ENCODE measurements at regions not wholly inside any gene's neighbourhood (a gene's known extent, or its start where the extent isn't known, plus 50 kb on each side); places are given as distances from the start of the nearest gene placed in this dataset.
"Not testable (repeated sequence)": the region's sequence is repeated elsewhere in the genome, so short reads cannot be mapped to it uniquely, and the experiment has no call there.

DNA sequence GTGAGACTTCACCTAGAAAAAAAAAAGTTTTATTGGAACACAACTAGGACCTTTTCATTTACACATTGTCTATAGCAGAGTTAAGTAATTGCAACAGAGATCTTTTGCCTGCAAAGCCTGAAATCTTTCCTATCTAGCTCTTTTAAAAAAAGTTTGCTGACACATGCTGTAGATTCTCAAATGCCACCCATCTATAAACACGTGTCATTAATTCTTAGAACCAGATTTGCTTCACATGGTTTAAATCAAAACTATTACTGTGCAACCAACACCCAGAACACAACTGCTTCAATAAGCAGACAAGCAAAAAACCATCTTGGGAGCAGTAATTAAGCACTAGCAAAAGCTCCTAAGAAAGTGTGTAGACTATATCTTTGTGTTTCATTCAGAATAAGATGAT lies 55.0 kb downstream of the OXSM start:
- no peak for DNase-seq

GRCh38 chr3:25846282-25846681 lies 56.4 kb downstream of the OXSM start:
- DNase-seq, result no peak

GRCh38 chr3:25849091-25849490 lies 59.2 kb downstream of the OXSM start:
- no peak for DNase-seq

DNA sequence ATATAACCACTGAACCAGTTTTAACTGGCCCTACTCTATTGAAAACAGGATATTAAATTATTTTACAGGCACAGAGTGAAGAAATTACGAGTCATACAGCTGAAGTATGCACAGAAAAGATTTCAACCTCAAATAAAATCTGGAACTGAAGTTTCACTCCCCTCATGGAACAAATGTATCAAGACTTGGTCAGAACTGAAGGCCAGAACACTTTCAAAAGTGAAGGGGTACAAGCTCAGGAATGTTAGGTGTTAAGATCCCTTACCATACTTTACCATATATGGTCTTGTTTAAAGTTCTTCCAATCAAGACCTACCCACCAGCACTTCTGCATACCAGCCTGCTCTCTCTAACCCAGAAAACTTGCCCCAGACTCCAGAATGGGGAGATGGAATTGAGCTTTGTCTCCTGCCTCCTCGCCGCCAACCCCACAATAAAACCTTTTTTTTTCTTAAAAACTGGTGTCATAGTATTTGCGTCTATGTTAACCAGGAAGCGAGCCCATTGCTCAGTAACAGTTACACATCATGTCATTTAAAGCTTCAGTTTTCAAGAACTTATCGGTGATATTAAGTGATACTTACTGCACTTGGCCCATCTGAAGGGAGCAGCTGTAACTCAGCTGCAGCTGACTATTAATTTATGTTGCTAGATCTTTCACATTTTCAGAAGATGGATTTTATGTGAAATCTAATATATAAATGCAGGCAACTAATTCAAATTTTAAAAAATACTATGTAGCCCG lies 59.9 kb downstream of the OXSM start:
- no peak for DNase-seq

GRCh38 chr3:25851693-25852259 lies 61.9 kb downstream of the OXSM start:
- DNase-seq, result not testable (repeated sequence)

- DNase-seq, result no peak
Observed at GRCh38 chr3:25854214-25854613, 64.3 kb downstream of the OXSM start.

DNA sequence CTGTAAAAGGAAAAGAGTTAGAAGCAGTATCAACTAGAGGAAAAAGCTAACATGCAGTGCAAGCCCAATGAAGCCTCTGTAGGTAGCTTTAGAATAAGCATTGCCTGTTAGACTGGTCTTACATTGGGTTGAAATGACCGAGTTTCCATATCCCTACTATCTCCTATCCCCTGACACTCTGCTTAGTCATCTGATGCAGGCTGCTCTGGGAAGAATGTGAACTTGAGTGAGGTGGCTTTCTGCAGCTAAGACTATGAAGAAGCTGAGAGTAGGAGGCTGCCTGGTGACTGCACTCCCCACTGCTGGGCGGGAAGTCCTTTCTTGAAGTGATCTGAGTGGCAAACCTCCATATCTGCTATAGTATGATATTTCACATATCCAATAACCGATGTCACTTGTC lies 64.7 kb downstream of the OXSM start:
- DNase-seq, result no peak

DNA sequence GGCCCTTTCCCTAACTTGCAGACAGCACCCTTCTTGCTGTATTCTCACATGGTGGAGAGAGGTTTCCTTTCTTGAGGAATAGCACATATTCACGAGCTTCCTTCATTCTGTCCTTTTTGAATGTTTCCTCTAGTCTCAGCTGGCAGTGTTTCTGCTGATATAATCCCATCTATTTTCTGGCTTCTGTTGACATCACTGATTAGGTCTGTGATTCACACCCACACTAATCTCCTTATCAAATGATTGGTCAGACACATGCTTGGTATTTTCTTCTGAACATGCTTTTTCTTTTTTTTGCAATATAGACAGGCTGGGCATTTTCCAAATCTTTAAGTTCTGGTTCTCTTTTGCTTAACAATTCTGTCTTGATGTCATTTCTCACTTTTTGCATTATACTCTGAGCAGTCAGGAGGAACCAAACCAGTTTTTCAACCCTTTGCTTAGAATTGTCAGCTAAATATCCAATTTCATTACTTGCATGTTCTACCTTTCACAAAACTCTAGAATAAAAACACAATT lies 65.4 kb downstream of the OXSM start:
- DNase-seq, result no peak

DNA sequence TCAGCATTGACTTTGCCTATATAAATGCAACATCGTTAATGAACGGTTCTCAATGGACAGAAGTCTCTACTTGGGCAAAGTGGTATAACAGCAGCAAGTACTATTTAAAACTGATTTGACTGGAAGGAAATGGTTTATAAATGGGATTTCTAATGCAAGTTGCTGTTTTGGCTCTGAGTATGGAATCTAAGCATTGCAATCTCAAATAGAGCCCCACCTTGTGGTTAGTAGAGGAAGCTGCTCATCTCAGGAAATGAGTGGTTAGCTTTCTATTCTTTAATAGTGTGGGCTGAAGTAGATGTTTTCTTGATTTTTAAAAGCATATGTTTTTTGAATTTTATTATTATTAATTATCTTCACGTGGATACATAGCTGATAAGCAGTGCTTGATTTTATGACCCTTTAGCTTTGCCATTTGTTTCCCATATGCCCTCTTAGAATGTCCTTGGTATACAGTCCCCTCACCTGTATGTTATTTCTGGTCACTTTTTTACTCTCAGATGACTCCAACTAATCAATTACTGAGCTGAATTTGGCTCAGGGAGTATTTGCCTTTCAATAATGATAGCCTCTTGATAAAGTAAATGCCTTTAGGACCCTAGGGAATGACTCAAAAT lies 67.1 kb downstream of the OXSM start:
- no peak for DNase-seq

DNA sequence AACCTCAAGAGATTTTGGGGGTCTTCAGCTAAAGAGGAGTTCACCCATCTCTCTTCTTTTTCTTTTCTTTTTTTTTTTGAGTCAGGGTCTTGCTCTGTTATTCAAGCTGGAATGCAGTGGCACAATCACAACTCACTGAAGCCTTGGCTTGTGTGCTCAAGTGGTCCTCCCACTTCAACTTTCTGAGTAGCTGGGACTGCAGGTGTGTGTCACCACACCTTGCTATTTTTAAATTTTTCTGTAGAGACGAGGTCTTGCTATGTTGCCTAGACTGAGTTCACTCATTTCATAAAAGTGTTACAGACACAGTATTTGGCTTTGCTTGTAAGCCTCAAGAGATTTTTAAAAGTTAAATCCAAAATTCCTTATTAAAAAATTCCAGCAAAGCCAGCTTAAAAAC lies 71.7 kb downstream of the OXSM start:
- no peak for DNase-seq

DNA sequence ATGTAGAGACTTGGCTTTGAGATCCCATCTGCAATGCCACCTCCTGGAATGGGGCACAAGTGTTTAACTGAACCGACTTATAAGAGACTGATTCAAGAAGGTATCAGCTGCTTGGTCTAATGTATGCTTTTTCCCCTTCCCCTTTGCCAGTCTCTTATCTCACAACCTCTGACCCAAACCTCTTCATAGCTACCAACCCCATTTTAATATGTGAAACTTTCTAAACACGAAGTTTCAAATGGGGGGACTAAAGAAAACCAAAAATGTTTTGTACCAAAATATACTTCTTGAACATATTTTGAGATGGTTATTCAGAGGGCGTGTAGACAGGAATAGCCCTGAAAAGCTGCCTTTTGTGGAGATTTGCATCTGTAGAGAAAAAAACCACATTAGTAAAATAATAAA lies 73.1 kb downstream of the OXSM start:
- DNase-seq, result no peak

DNA sequence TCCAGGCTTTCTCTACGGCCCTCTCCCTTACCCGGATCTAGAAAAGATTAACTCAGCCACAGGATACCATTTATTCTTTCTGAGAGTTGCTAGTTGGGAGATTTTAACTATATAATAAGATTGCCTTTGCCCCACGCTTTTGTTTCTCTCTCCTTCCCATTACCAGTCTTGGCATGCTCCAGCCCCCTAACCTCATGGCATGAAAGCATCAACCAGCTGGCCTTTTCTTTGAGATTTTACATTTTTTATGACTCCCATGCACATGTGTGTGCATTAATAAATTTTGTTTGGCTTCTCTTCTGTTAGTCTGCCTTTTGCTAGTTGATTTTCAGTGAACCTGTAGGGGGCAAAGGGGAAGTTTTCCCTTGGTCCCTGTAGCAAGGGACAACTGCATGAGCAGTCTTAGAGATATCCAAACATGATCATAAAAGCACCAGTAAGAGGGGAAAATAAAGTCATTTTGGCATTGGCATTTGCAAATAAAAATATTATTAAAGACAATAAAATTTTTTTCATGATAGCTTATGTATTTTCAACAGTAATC lies 73.6 kb downstream of the OXSM start:
- no peak for DNase-seq

- DNase-seq, result no peak
Observed at GRCh38 chr3:25870452-25870851, 80.6 kb downstream of the OXSM start.

- no peak for DNase-seq
Observed at GRCh38 chr3:25872200-25872877, 82.4 kb downstream of the OXSM start.

DNA sequence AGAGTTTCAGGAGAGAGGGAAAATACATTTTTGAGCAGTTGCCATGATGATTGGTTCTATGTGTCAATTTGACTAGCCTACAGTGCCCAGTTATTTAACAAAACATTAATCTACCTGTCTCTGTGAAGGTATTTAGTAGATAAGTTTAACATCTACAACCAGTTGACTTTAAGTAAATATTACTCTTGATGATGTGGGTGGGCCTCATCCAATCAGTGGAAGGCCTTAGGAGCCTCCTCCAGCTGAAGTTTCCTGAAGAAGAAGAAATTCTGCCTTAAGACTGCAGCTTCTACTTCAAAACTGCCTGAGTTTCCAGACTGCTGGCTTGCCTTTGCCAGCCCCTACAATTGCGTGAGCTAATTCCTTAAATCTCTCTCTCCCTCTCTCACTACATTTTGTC lies 93.6 kb downstream of the OXSM start:
- DNase-seq, result no peak

DNA sequence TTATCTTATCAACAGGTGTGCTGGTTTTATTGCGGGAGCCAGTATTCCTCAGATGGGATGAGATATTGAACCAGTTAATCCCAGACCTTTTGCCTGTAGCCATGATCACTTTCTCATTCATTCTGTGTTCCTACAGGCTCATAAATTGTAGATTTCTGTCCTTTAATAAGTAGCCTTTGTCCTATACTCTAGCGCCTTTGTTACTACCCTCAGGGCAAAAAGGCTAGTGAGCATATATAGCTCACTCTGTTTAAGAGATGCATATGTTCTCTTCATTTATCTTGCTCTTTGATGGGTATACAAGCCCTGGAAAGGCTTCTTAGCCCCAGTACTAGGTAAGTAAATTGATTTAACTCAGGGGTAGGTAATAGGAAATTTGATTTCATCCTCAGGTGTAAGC lies 95.1 kb downstream of the OXSM start:
- DNase-seq, result no peak

DNA sequence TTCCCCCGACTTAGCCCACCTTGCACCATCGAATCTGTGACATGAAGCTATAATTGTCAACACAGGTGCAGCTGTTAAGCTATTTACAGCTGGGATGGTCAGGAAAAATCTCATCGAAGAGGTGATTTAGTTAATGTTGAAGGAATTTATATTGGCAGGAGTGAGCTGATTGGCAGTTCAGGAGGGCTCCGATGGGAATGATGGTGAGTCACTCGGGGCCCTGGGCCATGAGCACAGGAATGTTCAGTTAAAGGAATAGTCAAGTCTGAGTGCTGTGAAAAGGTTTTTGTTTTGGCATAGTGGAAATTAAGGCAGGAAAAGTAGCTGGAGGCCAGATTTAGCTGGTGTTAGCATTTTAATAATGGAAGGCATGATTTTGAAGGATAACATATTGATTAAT lies 95.7 kb downstream of the OXSM start:
- DNase-seq, result no peak

- no peak for DNase-seq
Observed at GRCh38 chr3:25887907-25888306, 98.0 kb downstream of the OXSM start.

DNA sequence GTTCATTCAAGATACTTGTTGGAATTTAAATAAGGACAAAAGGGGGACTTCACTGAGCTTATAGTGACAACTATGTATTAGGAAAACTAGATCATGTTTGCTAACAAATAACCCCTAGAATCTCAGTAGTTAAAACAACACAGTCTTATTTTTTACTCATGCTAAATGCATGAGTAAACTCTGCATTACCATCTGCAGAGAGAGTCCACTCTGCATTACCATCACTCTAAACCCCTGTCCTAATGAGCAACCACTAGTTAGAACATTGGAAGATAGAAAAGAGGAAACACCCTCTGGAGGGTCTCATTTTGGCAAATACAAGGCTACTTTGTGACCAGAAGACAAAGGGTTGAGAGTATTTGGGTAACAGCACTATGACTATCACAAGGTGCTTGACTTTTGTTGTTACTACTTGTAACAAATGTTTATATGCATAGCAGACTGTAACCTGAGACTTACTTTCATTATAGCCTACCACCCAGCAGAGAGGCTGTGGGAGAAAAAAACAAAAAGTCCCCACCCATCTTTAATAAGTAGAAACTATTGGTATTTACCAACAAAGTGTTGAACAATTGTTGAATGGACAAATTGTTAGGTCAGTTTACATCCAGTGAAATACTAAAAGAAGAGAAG lies 99.1 kb downstream of the OXSM start:
- DNase-seq, result no peak

DNA sequence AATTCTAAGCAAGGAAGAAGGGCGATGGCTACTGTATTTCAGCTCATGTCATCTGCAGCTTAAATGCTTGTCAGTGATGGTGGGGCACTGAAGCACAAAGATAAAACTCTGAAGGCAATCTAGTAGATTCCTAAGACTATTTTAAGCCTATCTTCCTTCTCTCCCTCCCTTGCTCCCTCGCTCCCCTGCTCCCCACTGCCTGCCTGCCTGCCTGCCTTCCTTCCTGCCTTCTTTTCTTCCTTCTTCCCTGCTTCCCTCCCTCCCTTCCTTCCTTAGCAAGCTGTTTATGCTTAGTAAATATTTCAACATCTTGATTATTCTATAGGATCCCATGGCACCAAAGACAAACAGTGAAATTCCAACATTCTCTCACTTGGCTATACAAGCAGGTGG lies 99.6 kb downstream of the OXSM start:
- no peak for DNase-seq

- DNase-seq, result no peak
Observed at GRCh38 chr3:25894101-25894500, 104.2 kb downstream of the OXSM start.

DNA sequence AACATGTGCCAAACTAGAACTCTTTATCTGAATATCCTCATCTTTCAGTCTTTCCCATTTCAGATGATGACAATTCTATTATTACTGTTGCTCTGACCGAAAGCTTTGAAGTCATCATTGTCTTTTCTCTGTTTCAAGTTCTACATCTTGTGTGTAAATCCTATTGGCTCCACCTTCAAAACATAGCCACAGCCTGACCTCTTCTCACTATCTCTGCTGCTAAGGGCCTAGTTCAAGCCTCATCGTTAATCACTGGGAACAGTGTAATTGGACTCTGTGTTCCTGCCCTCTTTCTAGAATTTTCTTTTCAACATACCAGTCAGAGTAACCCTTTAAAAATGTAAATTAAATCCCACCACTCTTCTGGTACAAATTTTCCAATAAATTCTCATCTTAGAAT lies 105.1 kb downstream of the OXSM start:
- no peak for DNase-seq

DNA sequence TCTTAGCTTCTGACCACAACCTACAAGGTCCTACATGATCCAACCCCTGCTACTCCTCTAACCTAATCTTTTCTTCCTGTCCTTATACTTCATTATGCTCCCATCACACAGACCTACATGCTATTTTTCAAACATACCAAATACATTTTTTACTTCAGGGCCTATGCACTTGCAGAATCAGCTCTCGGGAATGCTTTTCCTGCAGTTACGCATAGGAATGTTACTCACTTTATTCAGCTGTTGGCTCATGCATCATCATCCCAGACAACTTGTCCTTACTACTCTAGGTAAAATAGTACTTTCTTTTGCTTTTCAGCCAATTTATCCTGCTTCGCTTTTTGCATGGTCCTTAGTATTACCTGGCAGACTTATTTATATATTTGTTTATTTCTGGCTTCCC lies 105.6 kb downstream of the OXSM start:
- no peak for DNase-seq
